CD4-positive, alpha-beta T cell treated with Interleukin-6 for 4 hours (primary cell): ENCODE measurements at regions not wholly inside any gene's neighbourhood (a gene's known extent, or its start where the extent isn't known, plus 50 kb on each side); places are given as distances from the start of the nearest gene placed in this dataset.
"Not testable (repeated sequence)": the region's sequence is repeated elsewhere in the genome, so short reads cannot be mapped to it uniquely, and the experiment has no call there.

Source experiments
- DNase-seq: peaks from one replicate; pipeline ENCODE4 v3.0.0-alpha.2; 2020; ENCODE audit warnings: mixed read lengths

DNA sequence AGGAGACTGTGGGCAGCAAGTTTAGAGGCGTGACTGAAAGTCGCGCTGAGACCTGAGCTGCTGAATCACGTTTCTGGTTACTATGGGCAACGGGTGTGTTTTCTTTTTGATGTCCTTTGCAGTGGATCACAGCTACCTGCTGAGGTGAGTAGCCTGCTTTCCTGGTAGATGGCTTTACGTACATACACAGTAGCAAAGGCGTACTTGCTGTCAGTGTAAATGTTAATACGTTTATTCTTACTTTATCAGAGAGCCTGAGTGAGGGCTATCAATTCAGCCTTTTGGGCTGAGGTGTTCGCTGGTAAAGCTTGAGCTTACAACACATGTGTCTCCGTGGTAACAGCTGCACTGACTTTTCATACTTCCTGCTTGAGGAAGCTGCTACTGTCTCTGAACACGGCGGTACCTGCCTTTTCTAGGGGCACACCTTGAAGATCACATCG, 165.1 kb upstream of the CCZ1B start:
- peak; percentile 62 for DNase-seq

DNA sequence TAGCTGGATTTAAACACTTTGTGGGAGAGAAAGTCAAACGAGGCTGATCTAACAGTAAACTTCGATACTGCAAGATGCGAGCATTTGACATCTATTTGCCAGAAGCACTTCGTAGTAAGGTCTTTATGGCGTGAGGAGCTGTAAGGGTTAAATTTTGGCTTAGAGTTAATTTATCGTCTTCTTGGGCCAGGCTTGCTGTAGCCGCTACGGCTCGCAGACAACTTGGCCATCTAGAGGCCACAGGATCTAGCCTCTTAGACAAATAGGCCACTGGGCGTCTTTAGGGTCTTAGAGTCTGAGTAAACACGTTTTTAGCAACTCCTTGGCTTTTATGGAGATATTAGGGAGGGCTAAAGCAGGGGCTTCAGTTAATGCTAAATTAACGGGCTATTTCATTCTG, 165.6 kb upstream of the CCZ1B start:
- not testable (repeated sequence) for DNase-seq

DNA sequence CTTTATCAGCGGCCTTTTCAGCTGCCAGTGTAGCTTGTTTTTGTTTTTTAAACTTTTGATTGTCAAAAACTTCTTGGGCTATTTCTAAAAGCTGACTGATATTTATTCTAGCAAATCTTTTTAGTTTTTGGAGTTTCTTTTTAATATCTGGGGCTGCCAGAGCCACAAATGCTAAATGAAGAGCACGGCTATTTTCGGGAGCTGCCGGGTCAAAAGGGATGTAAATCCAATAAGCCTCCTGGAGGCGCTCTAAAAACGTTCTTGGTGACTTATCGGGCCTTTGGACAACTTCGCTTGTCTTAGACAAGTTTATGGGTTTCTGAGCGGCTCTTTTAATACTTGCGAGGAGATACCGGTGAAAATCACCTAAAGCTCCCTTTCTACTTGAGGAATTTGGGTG, 166.1 kb upstream of the CCZ1B start:
- DNase-seq, result not testable (repeated sequence)

DNA sequence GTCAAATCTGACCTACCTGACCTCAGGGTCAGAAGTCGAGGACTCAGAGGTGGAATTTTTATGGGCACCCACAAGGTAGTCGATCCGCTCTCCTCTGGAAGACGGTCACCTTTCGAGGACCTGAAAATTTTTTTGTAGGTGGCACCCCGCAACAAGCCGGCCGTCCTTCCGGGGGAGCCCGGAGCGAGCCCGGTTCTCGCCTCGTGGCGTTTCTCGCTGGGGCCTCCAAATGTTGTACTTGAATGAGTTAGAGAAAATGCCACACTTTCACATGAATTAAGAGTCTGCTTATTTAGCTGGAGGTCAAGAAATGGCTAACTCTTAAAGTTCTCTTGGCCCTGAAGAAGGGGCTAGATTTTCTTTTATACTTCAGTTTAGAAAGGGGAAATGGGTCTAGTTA, 169.0 kb upstream of the CCZ1B start:
- not testable (repeated sequence) for DNase-seq

DNA sequence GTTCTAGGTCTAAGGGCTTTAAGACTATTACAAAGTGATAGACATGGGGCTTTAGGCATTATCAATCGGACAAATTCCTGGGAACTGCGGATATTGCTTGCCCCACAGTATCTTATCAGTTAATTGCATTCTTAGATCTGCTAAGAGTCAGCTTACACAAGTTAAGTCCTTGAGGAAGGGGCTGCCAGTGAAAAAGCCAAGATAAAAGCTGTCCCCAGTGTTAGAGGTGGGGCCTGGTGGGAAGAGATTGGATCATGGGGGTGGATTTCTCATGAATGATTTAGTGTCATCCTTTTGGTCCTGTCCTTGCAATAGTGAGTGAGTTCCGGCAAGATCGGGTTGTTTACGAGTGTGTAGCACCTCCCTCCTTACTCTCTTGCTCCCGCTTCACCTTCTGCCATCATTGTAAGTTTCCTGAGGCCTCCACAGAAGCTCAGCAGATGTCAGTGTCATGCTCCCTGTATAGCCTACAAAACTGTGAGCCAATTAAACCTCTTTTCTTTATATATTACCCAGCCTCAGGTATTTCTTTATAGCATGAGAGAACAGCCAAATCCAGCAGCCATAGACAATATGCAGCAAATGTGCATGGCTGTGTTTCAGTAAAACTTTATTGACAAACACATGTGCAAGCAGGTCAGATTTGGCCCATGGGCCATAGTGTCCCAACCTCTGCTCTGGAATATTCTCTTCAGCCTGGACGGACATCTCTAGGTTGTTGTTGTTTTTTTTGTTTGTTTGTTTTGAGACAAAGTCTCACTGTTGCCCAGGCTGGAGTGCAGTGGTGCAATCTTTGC, 169.6 kb upstream of the CCZ1B start:
- not testable (repeated sequence) for DNase-seq

DNA sequence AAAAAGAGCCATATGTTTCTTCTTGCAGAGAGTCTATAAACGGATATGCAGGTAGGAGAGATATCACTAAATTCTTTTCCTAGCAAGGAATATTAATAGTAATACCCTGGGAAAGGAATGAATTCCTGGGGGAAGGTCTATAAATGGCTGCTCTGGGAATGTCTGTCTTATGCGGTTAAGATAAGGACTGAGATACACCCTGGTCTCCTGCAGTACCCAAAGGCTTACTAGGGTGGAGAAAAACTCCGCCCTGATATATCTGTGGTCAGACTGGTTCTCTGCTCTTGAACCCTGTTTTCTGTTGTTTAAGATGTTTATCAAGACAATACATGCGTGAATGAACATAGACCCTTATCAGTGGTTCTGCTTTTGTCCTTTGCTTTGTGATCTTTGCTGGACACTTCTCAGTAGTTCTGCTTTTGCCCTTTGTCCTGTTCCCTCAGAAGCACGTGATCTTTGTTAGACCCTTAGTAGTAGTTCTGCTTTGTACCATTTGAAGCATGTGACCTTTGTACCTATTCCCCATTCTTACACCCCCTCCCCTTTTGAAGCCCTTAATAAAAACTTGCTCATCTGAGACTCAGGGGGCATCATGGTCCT, 173.1 kb upstream of the CCZ1B start:
- not testable (repeated sequence) for DNase-seq

DNA sequence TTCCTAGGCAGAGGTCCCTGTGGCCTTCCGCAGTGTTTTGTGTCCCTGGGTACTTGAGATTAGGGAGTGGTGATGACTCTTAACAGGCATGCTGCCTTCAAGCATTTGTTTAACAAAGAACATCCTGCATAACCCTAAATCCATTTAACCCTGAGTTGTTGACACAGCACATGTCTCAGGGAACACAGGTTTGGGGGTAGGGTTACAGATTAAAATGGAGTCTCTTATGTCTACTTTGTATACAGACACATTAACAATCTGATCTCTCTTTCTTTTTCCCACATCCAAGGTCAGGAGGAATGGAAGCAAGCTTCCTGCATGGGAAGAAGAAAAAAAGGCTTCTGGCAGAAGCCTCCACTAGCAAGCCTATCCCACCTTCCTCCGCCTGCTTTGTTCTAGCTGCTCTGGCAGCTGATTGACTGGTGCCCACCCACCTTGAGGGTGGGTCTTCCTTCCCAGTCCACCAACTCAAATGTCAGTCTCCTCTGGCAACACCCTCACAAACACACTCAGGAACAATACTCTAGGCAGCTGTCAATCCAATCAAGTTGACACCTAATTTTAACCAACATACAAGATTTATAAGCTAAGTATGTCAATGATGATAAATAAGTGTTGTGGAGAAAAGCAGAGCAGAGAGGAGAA, 176.5 kb upstream of the CCZ1B start:
- no peak for DNase-seq

DNA sequence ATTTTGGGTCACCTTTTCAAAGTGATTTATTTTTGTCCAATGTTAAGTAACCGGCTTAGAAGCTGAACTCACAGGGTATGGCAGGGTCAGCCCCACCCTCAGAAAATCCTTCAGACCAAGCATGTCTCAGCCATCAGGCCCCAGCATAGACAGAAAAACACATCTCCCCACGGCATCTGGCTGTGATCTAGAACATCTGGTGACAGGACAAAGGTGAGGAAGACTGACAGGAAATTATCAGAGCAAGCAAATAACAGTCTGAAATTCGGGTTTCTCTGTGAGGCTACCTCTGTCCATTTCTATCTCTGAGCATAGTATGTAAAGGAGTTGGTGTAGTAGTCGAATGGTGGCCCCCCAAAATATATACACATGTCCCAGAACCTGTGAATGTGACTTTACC, 177.0 kb upstream of the C1GALT1 start:
- DNase-seq, result no peak

DNA sequence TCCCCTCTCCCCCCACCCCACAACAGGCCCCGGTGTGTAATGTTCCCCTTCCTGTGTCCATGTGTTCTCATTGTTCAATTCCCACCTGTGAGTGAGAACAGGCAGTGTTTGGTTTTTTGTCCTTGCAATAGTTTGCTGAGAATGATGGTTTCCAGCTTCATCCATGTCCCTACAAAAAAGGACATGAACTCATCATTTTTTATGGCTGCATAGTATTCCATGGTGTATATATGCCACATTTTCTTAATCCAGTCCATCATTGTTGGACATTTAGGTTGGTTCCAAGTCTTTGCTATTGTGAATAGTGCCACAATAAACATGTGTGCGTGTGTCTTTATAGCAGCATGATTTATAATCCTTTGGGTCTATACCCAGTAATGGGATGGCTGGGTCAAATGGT, 176.4 kb upstream of the C1GALT1 start:
- not testable (repeated sequence) for DNase-seq

DNA sequence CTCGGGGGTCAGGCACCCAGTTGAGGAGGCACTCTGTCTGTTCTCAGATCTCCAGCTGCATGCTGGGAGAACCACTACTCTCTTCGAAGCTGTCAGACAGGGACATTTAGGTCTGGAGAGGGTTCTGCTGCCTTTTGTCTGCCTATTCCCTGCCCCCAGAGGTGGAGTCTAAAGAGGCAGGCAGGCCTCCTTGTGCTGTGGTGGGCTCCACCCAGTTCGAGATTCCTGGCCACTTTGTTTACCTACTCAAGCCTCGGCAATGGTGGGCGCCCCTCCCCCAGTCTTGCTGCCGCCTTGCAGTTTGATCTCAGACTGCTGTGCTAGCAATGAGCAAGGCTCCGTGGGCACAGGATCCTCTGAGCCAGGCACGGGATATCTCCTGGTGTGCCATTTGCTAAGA, 171.1 kb upstream of the C1GALT1 start:
- DNase-seq, result not testable (repeated sequence)

DNA sequence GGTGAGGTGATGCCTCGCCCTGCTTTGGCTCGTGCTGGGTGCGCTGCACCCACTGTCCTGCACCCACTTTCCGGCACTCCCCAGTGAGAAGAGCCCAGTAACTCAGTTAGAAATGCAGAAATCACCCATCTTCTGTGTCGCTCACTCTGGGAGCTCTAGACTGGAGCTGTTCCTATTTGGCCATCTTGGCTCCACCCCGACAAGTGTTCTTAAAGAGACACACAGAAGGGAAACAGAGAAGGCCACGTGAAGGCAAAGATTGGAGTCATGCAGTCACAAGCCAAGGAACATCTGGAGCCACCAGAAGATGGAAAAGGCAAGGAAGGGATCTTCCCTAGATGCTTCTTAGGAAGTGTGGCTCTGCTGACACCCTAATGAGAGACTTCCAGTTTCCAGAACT, 170.6 kb upstream of the C1GALT1 start:
- DNase-seq, result not testable (repeated sequence)

DNA sequence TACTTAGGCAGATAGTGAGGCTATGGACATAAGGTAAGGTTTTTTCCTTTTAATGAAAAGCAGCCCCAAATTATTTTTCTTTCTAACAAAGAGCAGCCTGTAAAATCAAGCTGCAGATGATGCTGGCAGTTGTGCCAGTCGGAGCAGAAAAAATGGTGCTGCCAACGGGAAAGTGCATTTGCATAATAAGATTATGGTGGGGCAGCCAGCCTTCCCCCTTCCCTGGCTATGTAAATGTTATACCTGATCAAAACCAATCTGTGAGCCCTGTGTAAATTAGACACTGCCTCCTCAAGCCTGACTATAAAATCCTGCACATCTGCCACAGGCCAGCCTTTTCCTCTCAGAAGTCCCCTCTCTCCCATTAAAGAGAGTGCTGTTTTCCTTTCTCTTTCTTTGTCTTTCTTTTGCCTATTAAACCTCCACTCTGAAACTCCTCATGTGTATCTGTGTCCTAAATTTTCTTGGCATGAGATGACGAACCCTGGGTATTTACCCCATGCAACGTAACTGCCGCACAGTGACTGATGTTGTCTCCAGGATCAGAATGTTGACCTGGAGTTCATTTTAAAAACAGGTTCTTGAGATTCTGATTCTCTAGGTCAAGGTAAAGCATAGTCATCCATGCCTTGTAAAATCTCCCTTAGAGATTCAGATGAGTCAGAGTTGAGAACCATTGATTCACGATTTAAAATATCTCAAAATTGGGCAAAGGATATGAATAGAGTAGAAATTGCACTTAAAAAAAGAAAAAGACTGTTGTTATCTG, 167.3 kb upstream of the C1GALT1 start:
- no peak for DNase-seq

DNA sequence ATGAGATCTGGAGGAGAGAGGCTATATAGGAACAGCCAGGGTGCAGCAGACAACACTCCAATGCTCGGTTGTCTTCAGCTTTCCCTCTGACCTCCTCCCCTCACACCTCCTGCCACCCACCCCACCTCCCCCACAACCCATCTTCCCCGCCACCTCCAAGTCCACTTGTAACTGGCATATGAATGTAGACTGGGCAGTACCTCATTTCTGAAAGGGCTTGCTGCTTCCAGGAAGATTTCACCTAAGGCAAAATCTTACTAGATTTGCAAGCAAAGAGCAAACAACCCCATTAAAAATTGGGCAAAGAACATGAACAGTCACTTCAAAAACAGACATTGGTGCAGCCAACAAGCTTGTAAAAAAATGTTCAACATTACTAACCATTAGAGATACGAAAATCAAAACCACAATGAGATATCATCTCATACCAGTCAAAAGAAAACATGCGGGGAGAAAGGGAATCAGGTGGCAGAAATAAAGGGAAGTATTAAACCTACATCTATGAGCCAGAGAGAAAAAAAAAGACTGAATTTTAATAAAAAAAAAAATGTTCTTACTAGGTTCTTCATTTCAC, 164.6 kb upstream of the C1GALT1 start:
- DNase-seq, result no peak

DNA sequence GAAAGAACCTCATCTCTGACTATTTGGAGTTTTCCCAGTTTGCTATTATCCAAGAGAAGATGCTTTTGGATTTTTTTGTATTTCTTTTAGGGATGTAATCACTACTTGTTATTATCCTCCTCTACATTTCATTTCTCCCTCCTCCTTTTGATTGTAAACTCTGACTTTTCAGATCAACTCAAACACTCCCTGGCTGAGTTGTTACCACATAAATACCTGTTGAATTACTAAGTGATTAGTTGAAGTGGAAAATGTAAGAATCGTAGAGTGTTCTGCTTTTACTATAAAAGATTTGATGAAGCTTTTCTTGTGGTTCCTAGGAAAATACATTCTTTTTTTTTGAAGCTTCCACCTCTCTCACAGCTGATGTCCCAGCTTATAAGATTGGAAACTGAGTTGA, 164.1 kb upstream of the C1GALT1 start:
- no peak for DNase-seq

DNA sequence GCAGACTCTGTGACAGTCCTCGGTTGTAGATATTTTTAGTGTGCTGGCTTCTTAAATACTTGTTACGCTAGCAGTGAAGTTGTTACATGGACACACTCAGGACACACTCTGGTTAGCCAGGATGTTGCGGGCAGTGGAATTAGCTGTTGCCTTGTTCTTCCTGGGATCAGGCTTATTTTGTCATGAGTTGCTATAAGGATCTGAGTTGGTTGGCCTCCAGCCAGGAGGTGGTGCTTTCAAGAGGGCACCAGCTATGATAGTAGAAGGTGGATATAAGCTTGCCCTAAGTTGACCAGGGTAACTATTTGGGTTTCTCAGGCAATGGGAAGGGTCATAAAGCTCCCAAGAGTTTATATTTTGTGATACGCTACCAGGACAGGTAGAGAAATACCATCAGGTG, 150.1 kb upstream of the C1GALT1 start:
- no peak for DNase-seq

DNA sequence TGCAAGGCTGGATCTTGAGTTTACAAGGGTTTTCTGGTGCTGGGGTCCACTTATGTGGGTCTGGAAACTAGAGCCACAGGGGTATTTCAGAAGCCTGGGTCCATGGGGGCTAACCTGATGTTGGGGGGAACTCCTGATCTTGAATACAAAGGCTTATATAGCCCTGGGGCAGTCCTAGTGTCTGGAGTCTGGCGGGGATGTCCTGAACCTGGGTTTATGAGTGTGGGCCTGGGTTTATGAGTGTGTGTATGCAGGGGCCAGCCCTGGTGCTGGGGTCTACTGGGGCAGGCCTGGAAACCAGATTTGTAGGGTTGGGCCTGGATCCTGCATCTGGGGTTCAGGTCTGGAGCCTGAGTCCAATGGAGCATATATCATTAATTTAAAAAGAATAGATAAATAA, 146.5 kb upstream of the C1GALT1 start:
- no peak for DNase-seq

DNA sequence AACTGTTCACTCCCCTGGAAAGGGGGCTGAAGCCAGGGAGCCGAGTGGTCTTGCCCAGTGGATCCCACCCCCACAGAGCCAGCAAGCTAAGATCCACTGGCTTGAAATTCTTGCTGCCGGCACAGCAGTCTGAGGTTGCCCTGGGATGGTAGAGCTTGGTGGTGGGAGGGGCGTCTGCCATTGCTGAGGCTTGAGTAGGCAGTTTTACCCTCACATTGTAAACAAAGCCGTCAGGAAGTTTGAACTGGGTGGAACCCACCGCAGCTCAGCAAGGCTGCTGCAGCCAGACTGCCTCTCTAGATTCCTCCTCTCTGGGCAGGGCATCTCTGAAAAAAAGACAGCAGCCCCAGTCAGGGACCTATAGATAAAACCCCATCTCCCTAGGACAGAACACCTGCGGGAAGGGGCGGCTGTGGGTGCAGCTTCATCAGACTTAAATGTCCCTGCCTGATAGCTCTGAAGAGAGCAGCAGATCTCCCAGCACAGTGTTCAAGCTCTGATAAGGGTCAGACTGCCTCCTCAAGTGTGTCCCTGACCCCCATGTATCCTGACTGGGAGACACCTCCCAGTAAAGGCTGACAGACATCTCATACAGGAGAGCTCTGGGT, 140.0 kb upstream of the C1GALT1 start:
- peak; percentile 33 for DNase-seq

DNA sequence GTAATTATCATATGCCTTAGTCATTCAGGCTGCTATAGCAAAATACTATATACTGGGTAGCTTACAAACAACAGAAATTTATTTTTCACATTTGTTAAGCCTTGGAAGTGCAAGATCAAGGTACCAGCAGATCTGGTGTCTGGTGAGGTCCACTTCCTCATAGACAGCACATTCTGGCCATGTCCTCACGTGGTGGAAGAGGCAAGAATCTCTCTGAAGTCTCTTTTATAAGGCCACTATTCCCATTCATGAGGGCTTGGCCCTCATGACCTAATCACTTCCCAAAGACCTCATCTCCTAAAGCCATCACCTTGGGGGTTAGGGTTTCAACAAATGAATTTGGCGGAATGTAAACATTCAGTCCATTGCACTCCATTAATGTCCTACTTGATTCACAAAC, 137.5 kb upstream of the C1GALT1 start:
- no peak for DNase-seq

DNA sequence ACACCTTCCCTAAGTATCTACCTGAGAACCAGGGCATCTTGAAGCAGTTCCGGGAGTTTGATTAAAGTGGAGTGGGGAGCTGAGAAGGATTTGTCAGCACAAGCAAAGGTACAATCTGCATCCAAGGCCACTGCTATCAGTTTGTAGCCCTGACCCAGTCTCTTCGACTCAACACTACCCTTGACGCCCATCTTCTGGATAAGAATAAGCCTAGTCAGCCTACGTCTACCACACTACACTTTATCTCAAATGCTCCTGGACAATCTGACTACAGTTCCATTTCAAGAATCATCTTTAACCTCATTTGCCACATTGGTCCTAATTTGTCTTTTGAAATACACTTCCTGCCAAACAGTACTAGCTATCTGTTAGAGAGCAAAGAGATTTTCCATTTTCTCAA, 134.1 kb upstream of the C1GALT1 start:
- DNase-seq, result no peak

DNA sequence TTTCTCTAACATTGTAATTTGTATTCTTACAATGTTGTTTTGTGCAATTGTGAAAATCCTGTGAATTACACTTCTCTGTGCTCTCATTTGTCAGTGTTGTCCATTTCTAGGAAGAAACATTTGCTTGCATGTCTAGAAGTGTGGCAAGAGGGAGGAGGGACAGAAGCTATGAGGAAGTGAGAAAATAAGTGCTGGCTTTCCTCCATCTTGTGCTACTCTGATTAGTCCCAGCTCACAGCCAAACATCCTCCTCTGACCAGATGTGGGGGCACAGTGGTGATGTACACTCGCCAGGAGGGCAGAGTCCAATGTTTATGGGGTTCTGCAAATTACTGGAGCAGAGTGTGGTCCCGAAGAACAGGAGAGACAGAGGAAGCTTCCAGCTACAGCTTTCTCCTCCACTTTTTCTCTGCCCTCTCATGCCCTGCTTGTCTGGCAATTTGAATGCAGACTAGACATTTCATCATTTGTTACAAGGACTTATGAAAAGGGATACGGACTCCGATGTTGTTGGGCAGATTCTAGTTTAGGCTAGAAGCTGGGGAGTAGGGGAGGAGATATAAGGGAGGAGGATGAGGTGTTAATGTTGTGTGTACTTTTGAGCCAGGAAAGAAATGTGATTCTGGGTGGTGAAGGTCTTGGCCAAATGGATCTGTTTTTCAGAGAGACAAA, 131.0 kb upstream of the C1GALT1 start:
- DNase-seq, result no peak

DNA sequence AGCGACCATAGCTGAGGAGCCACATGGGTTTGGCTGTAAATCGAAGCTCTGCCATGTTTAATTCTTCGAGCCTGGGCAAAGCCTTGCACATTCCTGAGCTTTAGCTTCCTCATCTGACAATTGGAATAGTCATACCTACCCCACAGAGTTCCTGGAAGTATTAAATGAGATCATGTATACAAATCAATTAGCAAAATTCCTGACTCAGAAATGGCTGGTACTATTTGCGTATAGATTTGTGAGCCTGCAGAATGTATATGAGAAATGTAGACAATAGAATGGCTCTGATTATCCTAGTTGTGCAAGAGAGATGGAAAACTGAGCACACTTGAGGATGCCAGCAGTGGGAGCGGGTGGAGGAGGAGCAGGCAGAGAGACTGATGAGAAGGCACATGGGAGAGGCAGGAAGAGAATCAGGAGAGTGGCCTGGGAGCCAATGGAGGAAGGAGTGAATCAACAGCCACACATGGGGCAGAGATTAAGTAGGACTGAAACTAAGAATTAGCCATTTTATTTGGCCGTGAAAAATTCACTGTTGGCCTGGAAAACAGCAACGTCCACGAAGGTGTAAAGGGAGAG, 128.0 kb upstream of the C1GALT1 start:
- no peak for DNase-seq
